GM19438 (cell line): ENCODE measurements at regions not wholly inside any gene's neighbourhood (a gene's known extent, or its start where the extent isn't known, plus 50 kb on each side); places are given as distances from the start of the nearest gene placed in this dataset.
"Not testable (repeated sequence)": the region's sequence is repeated elsewhere in the genome, so short reads cannot be mapped to it uniquely, and the experiment has no call there.

Source experiments
- ATAC-seq: cut with Tn5 transposase; IDR thresholded peaks from one replicate; pipeline ENCODE4 v1.9.1; 2021; ENCODE audit warnings: low read depth; ENCODE audit not compliant: unreplicated experiment

GRCh38 chr6:5898563-5898962 lies 108.2 kb downstream of the NRN1 start:
- ATAC-seq = no peak

- ATAC-seq = no peak
Measured at GRCh38 chr6:5898102-5898501, 108.6 kb downstream of the NRN1 start.

- no peak for ATAC-seq
Measured at GRCh38 chr6:5896476-5897200, 110.1 kb downstream of the NRN1 start.

GRCh38 chr6:5894357-5894756 lies 112.4 kb downstream of the NRN1 start:
- ATAC-seq = no peak

GRCh38 chr6:5893295-5893694 lies 113.4 kb downstream of the NRN1 start:
- no peak for ATAC-seq

- ATAC-seq = no peak
Measured at GRCh38 chr6:5892669-5893068, 114.1 kb downstream of the NRN1 start.

GRCh38 chr6:5878792-5879191 lies 127.9 kb downstream of the NRN1 start:
- ATAC-seq = no peak

- ATAC-seq = no peak
Measured at GRCh38 chr6:5876076-5876475, 130.6 kb downstream of the NRN1 start.

GRCh38 chr6:5873976-5874375 lies 132.7 kb downstream of the NRN1 start:
- ATAC-seq = not testable (repeated sequence)

GRCh38 chr6:5871296-5871695 lies 135.4 kb downstream of the NRN1 start:
- ATAC-seq = no peak

GRCh38 chr6:5869676-5870075 lies 137.0 kb downstream of the NRN1 start:
- no peak for ATAC-seq

GRCh38 chr6:5869261-5869660 lies 137.5 kb downstream of the NRN1 start:
- ATAC-seq = no peak

- no peak for ATAC-seq
Measured at GRCh38 chr6:5866547-5867051, 140.1 kb downstream of the NRN1 start.

- ATAC-seq = no peak
Measured at GRCh38 chr6:5865506-5866031, 141.2 kb downstream of the NRN1 start.

- ATAC-seq = no peak
Measured at GRCh38 chr6:5860849-5861248, 145.9 kb downstream of the NRN1 start.

GRCh38 chr6:5855787-5856470 lies 150.8 kb downstream of the NRN1 start:
- ATAC-seq = no peak

- ATAC-seq = no peak
Measured at GRCh38 chr6:5854899-5855298, 151.8 kb downstream of the NRN1 start.

- ATAC-seq = no peak
Measured at GRCh38 chr6:5851261-5851757, 155.4 kb downstream of the NRN1 start.

- ATAC-seq = no peak
Measured at GRCh38 chr6:5850848-5851255, 155.9 kb downstream of the NRN1 start.

- ATAC-seq = no peak
Measured at GRCh38 chr6:5846889-5847288, 159.8 kb downstream of the NRN1 start.

- no peak for ATAC-seq
Measured at GRCh38 chr6:5846335-5846734, 160.4 kb downstream of the NRN1 start.

GRCh38 chr6:5843078-5843477 lies 163.6 kb downstream of the NRN1 start:
- no peak for ATAC-seq
